ENCODE measurements at regions not wholly inside any gene's neighbourhood (a gene's known extent, or its start where the extent isn't known, plus 50 kb on each side); places are given as distances from the start of the nearest gene placed in this dataset.
"Not testable (repeated sequence)": the region's sequence is repeated elsewhere in the genome, so short reads cannot be mapped to it uniquely, and the experiment has no call there.

DNA sequence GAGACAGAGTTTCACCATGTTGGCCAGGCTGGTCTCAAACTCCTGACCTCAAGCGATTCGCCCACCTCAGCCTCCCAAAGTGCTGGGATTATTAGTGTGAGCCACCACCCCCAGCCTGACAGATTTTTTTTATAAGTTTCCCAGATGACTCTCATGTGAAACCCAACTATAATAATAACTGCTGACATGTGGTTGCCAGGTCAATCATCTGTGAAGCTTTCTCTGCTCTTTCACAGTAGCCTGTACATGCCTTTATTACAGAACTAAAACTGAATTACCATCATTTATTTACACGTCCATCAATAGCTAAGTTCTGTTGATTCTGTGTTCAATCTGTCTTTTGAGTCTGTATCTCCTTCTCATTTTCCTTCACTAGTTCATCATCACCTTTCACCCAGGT is 218.5 kb downstream of the RPS29 start:
- DNase-seq (ENCODE audit: low spot score), result no peak

DNA sequence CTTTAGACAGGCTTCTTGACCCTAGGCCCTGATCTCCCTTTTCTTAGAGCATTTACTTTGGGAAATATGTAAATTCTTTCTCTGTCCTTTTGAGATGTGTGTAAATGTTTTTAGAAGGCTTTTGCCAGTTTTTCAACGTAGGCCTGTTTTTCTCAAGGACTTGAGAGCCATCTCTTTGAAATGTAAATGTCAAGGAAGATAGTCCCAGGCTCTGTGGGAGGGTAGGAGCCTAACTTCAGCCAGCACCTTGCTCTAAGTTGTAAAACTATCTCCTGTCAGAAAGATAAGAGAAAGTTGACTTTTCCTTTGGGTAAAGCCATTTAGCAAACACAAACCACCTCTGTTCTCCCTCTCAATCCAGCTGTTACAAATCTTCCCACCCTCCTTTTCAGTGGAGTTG is 219.8 kb downstream of the RPS29 start:
- no peak for DNase-seq (ENCODE audit: low spot score)

DNA sequence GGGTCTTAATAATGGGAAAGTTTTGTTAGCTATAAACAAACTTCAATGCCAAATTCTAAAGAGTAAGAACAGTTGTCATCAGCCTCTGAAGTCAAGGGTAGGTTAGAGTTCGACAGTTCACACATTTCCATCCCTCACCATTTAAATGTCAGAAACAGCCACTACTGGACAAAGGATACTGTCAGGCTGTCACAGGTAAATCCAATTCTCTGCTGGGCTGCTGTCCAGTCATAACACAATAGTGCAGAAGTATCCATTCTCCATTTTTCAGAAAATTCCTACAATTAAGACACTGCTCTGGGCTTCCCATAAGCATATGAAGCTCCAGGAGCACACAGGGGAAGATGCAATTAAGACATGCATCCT is 221.4 kb downstream of the RPS29 start:
- DNase-seq (ENCODE audit: low spot score), result no peak

DNA sequence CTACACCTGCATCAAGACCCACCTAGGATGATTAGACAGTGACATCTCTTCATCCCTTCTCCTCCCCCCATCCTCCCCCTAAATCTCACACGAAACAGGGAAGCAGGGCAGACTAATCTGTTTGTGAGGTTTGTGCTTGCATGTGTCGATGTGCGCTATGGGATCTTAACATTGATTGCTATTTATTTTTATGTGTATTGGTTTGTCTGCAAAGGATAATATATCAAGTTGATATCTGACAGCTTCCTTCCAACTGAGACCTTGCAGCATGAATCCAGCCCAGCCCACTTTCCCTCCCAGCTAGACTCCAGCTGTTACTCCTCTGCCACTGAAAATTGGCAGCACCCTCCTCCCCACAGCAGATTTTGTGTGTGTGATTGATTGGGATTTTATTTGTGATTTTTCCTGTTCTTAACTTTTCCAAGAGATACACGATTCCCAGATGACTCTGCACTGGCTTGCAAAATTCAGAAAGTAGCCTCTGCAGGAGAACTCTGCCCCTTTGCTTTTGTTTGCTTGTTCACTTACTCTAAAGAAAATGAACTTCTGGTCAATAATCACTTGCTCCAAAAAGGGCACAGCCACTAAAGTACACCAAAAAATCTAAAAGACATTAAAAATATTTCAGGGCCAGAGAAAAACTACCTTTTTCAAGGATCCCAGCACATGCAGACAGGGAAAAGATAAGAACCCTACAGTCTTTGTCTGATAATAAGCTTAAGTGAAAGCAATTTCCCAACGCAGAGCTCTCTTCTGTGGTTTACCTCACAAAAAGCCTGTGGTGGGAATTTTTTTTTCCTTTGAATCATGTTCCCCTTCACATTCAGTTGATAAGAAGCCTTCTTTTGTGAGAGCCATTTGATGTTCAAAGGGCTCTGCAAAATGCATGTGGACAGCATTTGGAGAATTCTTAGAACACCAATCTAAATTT is 222.1 kb downstream of the RPS29 start:
- DNase-seq (ENCODE audit: low spot score), result no peak

DNA sequence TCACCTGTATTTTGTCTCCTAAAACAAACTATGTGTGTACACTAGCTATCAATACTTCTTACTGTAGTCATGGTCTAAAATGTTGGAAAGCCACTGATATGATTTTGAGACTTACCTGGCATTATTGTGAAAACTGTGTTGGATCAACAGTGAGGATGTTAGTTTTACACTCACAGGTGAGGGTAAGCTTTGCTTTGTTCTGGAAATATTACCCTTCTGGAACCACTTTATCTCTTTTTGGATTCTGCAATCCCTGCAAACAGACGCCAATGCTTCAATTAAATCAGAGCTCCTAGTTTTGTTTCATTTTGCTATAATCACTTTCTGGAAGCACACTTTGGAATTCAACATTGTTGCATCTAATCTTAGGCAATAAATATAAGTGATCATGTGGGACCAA is 223.3 kb downstream of the RPS29 start:
- DNase-seq (ENCODE audit: low spot score), result no peak

DNA sequence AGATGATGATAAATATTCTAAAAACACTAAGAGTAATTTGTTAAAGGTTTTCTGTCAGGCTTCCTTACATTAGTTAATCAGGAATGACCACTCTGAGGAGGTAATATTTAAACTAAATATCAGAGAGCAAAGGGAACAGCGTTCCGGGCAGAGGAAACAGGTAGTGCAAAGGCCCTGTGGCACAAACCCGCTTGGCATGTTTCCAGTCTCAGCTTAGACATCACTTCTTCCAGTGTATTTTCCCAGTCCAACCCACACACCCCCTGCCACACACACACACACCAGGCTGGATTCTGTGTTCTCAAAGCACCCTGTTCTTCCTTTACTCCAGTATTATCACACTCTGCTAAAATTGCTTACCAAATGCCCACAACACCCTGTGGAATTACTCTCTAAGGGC is 247.1 kb downstream of the RPS29 start:
- DNase-seq (ENCODE audit: low spot score), result no peak

DNA sequence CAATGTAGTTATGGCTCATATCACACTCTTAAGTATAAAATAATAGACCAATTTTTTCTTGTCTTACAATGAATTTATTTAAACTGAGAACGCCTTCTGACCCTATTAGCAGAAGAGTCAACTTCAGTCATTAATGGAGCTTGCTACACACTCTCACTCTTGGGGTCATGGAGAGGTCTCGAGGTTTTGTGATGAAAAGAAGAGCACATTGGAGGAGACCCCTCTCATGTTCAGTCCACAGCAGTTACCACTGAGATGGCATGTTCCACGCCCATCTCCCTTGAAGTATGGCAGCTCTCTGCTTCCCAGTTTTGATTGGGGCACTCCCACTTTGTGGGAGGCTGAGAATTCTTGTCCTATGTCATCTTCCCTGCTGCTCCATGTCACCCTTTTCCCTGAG is 266.4 kb downstream of the RPS29 start:
- DNase-seq (ENCODE audit: low spot score), result no peak

DNA sequence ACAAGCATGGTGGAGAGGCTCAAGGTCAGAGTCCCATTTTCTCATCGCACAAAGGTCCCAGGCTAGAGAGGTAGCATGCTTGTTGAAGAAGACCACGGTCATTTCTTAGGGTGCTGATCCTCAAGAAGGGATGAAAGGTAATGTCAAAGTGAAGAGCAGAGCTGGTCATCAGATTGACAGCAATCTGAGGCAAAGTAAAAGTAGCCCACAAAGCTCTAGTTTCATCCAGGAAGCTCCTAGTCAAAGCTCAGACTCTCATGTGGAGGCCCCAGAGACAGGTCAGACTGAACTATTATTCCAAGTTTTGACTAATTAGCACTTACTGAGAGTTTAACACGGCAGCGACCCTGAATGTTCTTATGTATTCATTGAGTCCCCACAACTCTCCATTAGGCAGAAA is 270.6 kb downstream of the RPS29 start:
- DNase-seq (ENCODE audit: low spot score), result no peak

DNA sequence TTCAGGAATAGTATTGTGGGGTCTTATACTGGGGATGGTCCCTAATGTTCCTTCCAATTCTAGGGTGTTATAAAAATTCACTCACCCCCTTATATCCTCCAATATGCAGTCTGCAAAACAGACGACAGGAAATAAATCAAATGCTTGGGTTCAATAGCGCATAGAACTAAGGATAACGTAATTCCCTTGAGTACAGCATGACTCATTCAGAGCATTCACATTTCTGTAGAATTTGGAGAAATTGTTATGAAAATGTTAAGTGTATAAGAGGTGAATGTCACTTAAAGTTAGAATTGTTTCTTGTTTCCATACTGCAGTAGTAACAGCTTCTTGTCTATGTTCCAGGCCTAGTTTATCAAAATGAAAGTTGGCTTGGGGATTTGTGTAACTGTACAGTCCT is 271.4 kb downstream of the RPS29 start:
- no peak for DNase-seq (ENCODE audit: low spot score)

DNA sequence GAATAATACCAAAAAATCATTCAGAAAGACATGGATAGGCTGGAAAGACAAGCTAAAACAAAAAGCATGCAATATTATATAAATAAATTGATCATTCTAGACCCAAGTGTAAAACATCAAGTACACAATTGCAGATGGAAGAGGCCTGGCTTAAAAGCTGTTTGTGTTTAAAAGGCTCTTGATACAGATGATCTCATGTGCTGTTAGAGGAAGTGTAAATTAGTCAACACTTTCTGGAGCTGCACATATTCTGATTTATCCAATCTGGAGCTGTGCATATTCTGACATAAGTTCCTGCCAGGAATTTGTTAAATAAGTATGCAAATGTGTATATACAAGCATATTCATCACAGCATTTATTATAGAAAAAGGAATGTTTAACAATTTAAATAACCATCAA is 273.1 kb downstream of the RPS29 start:
- no peak for DNase-seq (ENCODE audit: low spot score)

DNA sequence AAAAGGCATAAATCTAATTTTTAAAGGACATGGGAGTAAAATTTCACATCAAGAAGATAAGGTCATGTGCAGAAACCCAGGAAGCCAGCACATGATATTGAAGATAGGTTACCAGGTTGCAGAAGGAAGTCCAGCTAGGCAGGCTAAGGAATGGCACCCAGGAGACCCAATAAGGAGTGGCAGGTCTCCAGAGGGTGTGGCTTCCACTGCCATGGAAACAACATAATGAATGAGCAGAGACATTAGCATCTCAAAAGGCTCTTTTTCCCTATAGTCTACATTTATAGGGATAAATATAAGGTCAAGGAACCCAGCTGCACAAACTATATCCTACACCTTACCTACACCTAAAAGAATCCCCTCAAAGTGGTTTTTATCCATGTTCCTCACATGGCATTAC is 275.9 kb downstream of the RPS29 start:
- no peak for DNase-seq (ENCODE audit: low spot score)

DNA sequence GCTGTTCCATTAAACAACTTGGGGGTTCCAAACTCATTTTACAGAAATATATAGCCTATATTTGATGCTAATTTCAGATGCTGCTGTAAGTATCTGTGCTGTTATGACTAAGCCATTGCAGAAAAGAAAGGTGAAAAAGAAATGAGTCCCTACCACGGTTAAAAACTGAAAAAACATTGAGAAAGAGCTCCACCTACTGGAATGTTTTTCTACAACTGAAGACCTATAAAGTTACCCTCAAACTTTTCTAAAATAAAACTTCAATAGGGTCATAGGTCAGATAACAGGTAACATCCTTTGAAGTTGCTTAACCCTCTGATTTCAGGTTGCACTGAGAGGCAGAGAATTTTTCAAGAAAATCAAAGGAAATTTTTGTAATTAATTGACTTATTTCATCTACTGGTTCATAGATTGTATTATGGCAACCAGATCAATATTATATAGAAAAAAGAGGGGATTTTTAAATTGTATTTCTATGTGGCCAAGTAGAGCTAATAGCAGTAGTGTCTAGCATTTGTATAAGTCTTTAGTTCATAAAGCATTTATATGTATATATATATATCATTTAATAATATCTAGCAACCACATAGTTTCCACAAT is 279.9 kb downstream of the RPS29 start:
- DNase-seq (ENCODE audit: low spot score), result no peak

DNA sequence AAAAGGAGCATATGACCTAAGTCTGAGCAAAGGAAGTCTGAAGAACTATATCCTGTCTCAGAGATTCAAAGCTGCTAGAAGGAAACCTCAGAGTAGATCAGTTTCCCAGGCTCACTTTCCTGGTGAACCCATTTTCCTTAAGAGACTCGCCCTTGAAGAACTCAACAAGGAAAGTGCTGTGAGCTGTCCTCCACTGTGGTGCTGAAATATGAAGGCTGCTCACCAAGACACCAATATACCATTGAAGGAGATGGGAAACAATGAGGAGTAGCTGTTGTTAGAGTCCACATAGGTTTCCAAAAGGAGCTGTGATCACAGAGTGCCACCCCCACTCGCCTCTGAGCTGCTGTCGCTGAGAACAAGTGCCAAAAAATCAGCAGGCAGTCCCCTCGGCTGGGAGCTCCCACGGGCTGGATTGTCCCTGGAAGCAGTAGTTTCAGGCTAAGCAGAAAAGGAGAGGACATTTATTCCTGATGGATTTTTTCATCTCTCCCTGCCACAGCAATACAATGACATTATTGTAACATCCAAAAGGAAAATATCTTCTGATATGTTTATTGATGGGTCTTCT is 282.1 kb downstream of the RPS29 start:
- DNase-seq (ENCODE audit: low spot score), result no peak

DNA sequence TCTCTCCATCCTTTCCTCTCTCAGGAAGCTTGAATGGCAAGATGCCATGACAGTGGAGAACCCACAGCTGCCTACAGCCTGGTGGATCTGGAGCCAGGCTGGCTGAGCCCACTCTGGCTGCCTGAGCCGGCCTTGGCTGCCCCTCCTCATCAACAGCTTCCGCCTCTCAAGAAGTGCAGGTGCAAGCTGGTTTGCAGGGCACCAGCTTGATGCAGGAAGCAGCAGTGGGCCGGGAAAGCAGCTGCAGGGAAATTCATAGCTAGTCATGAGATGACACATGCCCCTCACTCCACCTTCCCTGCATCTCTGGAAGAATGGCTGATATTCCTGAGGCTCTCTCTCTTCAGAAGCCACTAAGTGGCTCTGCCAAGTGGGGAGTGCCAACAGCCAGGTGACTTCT is 289.1 kb downstream of the RPS29 start:
- no peak for DNase-seq (ENCODE audit: low spot score)

DNA sequence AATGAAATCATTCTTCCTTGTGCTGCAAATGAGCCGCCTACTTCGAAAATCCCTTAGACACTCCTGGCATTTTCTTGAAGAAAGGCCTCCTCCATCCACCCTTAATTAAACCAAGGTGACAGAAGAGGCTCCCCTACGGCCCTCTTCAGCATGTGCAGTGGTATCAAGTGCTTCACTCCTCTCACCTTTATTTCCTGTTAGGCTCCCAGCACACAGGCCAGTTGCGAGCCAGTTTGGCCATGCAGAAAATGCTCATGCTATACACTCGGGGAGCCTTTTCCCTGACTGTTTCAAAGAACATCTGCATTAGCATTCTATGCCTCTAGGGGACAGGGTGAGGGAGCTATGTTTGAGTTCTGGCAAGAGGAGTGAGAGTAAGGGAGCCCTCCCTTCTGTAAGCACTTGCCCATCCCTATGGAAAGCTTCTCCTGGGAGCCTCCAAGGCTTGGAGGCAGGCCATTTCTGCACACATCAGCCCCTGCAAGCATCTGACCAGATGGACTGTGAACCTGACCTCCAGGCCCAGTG is 291.5 kb downstream of the RPS29 start:
- no peak for DNase-seq (ENCODE audit: low spot score)

DNA sequence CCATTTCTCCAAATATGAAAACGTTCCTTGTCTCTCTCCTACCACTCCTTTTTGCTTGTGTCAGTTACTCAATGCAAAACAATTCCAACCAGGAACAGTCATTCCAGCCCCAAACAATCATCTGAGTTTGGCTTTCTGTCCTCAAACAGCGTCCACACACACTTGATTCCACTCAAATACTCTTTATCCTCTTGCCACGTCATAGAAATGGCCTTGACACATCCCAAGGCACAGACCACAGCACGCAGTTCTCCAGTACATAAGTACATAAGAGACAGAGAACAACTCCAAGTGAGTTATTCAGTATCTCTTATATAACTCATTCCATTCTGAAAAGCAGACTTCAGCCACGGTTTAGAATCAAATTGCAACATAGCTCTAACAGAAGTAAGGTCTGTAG is 299.2 kb downstream of the RPS29 start:
- DNase-seq (ENCODE audit: low spot score), result no peak

DNA sequence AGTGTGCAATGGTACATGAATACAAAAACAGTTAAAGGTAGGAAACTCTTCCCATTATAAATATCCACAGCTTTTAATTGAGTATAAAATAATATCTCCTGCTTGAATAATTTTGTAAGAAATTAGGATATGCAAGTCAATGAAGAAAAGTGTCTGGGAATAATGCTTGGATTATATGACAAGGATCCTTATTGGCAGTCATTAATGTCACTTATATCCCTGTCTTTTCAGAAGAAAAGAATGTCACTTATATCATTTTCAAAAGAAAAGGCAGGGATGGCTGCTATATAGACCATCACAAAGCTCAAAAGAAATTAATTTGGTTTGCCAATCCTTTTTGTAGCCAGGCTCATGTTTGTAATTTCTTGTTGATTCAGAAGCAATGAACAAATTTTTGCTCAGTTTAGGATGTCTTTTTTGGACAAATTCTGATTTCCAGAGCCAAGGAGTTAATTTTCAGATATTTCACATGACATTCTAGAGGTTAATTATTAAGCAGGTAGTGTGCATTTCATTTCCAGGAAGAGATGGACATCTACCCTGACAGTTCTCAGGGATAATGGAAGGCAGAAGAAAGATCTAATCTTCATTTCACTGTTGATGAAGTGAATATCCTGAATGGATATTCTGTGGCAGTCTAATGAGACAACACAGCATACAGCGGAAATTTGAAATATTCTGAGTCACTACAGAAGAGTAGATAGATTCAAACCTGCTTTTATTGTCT is 299.8 kb downstream of the RPS29 start:
- no peak for DNase-seq (ENCODE audit: low spot score)

DNA sequence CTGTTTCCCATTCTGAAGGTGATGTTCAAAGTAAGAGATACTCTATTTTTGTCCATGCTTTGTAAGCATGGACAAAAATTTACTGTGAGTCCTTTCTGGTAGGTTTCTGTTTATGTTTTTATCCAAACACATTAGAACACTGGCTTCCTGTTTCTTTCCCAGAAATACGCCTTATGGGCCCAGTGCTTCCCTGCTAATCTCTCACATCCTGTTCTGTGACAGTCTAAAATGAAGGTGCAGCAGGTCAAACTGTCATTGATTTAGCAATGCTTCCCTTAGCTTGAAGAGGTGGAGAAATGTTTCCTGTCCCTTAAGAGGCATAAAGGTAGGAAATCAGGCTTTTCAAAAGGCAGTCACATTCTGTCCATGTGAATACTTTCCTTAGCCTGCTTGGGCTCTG is 305.6 kb downstream of the RPS29 start:
- DNase-seq (ENCODE audit: low spot score), result no peak

DNA sequence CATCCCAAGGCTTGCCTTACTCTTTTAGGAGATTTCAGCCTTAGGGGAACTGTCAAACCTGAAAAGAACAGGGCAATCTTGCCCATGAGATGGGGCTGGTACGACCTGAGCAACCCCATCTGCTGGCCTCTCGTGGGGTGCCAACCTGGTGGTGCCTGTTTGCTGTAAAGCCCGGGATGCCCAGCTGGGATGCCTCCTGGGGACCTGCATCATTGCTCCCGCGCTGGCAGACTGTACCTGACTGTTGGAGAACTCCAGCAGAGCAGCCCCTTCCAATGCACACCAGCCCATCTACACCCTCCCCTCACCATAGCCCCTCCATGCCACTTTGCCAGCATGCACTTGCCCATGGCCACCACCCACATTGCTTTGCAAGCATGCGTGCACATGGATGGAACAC is 335.7 kb downstream of the RPS29 start:
- DNase-seq (ENCODE audit: low spot score), result no peak

DNA sequence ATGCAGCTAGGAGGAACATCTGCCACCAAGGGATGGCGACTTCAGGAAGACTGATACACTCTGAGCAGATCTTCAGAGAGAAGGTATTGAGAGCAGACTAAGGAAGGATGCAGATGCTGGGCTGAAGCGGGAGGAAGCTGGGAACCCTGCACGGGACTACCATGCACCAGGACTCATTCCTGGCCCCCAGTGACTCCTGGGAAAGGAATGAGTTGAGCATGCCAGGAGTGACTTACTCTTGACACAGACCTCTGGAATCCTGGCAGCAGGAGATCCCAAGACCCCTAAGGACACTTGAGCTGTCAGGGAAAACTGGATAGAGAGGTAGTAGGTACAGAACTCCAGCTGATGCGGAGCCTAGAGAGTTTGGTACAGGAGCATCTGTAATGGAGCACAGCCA is 336.1 kb downstream of the RPS29 start:
- no peak for DNase-seq (ENCODE audit: low spot score)

DNA sequence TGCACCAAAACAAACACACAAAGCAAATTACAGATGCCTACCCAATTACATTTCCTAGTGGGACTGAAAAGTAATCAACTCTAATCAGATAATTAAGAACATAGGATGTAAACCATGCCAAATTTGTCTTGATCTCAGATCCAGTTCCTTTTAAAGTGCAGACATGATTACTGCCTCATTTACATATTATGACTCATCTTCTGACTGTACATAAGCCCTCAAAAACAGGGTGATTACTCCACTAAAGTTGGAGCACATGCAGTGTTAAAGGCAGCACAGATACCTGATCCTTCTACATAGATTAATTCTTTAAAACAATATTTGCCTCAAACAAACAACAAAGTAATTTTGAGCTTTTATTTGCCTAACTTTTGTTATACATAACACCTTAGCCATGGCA is 337.2 kb downstream of the RPS29 start:
- no peak for DNase-seq (ENCODE audit: low spot score)

DNA sequence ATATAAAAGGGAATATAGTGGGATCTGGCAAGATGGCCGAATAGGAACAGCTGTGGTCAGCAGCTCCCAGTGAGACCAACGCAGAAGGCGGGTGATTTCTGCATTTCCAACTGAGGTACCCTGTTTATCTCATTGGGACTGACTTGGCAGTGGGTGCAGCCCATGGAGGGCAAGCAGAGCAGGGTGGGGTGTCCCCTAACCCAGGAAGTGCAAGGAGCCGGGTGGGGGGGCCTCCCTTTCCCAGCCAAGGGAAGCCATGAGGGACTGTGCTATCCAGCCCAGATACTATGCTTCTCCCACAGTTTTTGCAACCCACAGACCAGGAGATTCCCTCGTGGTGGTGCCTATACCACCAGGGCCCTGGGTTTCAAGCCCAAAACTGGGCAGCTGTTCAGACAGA is 342.4 kb downstream of the RPS29 start:
- not testable (repeated sequence) for DNase-seq (ENCODE audit: low spot score)

DNA sequence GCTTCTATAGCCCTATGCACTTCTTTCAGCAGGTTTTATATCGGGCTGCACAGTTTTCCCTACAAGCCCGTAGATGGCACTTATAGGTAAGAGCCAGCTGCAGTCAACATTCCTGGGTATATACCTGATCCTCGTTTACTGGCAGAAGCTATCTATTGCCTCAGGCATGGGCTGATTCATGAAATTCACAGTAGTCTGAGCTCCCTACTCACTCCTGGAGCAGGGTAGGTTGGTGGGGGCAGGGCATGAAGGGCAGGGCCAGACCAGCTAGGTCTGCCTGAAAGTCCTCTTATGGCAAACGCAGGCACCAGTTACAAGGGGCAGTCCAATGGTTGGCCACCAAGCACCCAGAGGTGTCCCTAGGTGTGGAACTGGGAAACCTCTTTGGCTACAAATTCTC is 345.8 kb downstream of the RPS29 start:
- DNase-seq (ENCODE audit: low spot score), result no peak
